ENCODE measurements at regions not wholly inside any gene's neighbourhood (a gene's known extent, or its start where the extent isn't known, plus 50 kb on each side); places are given as distances from the start of the nearest gene placed in this dataset.

- TF ChIP-seq CTCF (IDR thresholded peaks at IDR 0.05; ENCODE audit: low read length) (no peak), EZH2phosphoT487 (IDR thresholded peaks at IDR 0.05; ENCODE audit: low read length) (no peak), EZH2 (optimal IDR thresholded peaks at IDR 0.05; ENCODE audit: low read depth, low read length) (no peak)
Measured at GRCh38 chr2:192628017-192628416, 433.3 kb upstream of the TMEFF2 start.
